Liver (tissue), 3 donors: ENCODE measurements at regions not wholly inside any gene's neighbourhood (a gene's known extent, or its start where the extent isn't known, plus 50 kb on each side); places are given as distances from the start of the nearest gene placed in this dataset.

Source experiments
- RAD21 ChIP-seq, 2 donors: IDR thresholded peaks; 2 replicates each; pipeline ENCODE4 v1.6.1; 2016; ENCODE audit warnings: antibody characterized with exemption in 2 of 2, mild to moderate bottlenecking in 2 of 2
- TAF1 ChIP-seq: conservative IDR thresholded peaks from 2 replicates; pipeline ENCODE4 v1.6.1; 2016; ENCODE audit warnings: antibody characterized with exemption, mild to moderate bottlenecking
- YY1 ChIP-seq: IDR thresholded peaks from 2 replicates; pipeline ENCODE4 v1.6.1; 2016; ENCODE audit warnings: antibody characterized with exemption, mild to moderate bottlenecking
- TF ChIP-seq, protein P1 (sequence below): fragments of 150-350 bp; IDR thresholded peaks from 2 replicates; pipeline ENCODE4 v1.5.1; 2017; ENCODE audit warnings: improper control_type of control experiment, low read depth, low read length; ENCODE audit not compliant: missing input control
- TF ChIP-seq, protein P2 (sequence below): IDR thresholded peaks from 2 replicates; pipeline ENCODE4 v1.6.1; 2016; ENCODE audit warnings: antibody characterized with exemption
- TF ChIP-seq, protein P3 (sequence below): IDR thresholded peaks from 2 replicates; pipeline ENCODE4 v1.6.1; 2016; ENCODE audit warnings: antibody characterized with exemption
- TF ChIP-seq, protein P4 (sequence below): IDR thresholded peaks from 2 replicates; pipeline ENCODE4 v1.6.1; 2016; ENCODE audit warnings: antibody characterized with exemption
- donor health status: healthy.
- donor health status: healthy.

DNA sequence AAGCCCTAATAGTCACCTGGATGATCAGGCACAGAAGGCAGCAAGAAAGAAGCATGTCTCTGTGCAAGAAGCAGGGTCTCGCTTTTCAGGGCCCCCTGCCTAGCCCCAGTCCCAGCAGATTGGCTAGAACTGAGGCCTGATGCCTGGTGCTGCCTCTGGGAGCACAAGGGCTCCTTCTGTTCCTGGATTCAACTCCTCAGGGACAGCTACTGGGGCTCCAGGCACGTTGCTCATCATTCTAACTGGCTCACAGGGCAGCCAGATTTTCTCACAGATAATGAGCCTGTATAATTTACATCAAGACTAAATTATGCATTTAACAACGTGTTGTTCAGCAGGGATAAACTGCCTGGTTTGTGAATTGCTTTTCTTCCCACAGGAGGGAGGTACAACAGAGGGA lies 106.5 kb upstream of the PLXNC1 start:
- TF ChIP-seq, protein P1, sequence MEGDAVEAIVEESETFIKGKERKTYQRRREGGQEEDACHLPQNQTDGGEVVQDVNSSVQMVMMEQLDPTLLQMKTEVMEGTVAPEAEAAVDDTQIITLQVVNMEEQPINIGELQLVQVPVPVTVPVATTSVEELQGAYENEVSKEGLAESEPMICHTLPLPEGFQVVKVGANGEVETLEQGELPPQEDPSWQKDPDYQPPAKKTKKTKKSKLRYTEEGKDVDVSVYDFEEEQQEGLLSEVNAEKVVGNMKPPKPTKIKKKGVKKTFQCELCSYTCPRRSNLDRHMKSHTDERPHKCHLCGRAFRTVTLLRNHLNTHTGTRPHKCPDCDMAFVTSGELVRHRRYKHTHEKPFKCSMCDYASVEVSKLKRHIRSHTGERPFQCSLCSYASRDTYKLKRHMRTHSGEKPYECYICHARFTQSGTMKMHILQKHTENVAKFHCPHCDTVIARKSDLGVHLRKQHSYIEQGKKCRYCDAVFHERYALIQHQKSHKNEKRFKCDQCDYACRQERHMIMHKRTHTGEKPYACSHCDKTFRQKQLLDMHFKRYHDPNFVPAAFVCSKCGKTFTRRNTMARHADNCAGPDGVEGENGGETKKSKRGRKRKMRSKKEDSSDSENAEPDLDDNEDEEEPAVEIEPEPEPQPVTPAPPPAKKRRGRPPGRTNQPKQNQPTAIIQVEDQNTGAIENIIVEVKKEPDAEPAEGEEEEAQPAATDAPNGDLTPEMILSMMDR = no peak
- TF ChIP-seq, protein P2, sequence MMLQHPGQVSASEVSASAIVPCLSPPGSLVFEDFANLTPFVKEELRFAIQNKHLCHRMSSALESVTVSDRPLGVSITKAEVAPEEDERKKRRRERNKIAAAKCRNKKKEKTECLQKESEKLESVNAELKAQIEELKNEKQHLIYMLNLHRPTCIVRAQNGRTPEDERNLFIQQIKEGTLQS = no peak
- TF ChIP-seq YY1 (no peak), RAD21 (IDR thresholded peaks at IDR 0.05) (no peak), TAF1 (no peak)
- TF ChIP-seq, protein P3, sequence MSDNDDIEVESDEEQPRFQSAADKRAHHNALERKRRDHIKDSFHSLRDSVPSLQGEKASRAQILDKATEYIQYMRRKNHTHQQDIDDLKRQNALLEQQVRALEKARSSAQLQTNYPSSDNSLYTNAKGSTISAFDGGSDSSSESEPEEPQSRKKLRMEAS = no peak
- TF ChIP-seq, protein P4, sequence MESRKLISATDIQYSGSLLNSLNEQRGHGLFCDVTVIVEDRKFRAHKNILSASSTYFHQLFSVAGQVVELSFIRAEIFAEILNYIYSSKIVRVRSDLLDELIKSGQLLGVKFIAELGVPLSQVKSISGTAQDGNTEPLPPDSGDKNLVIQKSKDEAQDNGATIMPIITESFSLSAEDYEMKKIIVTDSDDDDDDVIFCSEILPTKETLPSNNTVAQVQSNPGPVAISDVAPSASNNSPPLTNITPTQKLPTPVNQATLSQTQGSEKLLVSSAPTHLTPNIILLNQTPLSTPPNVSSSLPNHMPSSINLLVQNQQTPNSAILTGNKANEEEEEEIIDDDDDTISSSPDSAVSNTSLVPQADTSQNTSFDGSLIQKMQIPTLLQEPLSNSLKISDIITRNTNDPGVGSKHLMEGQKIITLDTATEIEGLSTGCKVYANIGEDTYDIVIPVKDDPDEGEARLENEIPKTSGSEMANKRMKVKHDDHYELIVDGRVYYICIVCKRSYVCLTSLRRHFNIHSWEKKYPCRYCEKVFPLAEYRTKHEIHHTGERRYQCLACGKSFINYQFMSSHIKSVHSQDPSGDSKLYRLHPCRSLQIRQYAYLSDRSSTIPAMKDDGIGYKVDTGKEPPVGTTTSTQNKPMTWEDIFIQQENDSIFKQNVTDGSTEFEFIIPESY = no peak
